Sciatic nerve (tissue), 2 donors: ENCODE measurements at regions not wholly inside any gene's neighbourhood (a gene's known extent, or its start where the extent isn't known, plus 50 kb on each side); places are given as distances from the start of the nearest gene placed in this dataset.
A peak's percentile ranks its signal among the peaks of the same experiment; 100 is the strongest.

ENCODE experiments used
- ATAC-seq: fragments of 200-7000 bp; cut with Tn5 transposase; one replicate; pipeline ENCODE4 v1.9.1; 2020; ENCODE audit warnings: mild to moderate bottlenecking, moderate library complexity
- DNase-seq: peaks from one replicate; pipeline ENCODE4 v3.0.0-alpha.2; 2020; ENCODE audit warnings: low spot score
- intact Hi-C: fragments of 100-400 bp; cut with DNase I; formaldehyde crosslinking; loops from one replicate; pipeline ENCODE4 v1.14.2; 2022
- donor health status: DM: no; HTN: no; CAD: no.
- donor health status: DM: no; HTN: no; CAD: no.

DNA sequence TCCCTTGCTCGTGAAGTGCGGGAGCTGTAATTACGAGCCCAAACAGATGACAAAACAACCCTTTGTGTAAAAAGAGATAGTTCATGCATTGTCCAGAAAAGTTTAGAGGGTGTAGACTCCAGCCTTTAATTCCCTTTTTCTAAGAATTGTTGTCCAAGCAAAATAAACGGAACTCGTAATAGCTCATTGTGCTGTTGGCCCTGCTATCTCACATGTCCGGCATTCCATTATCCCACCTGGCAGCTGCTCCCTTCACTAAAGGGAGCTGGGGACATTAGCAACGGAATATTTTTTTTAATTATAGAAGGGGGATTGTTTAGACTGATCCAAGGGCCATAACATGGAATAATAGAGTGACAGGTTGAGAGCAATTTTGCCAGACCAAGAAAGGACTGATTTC is 277.5 kb upstream of the TBX3 start:
- ATAC-seq (peak; percentile 82), DNase-seq (no peak)
- intact Hi-C loops, result no loop called here

DNA sequence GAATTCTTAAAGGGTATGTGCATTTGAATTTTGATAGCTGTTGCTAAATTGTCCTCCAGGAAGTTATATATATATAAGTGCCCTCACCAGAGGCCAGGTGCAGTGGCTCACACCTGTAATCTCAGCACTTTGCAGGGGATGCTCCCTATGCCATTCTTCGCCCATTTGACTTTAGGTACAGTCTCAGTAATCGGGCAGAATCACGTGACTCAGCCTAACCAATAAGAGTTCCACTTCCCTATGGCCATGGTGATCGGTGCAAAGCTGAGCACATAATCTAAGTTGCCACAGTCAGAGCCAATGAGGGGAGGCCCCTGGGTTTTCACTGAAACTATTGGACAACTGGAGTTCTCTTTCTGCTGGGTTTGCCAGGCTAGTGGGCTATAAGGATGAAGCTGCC is 274.6 kb upstream of the TBX3 start:
- intact Hi-C loops, result no loop called here
- no peak for ATAC-seq
- no peak for DNase-seq

DNA sequence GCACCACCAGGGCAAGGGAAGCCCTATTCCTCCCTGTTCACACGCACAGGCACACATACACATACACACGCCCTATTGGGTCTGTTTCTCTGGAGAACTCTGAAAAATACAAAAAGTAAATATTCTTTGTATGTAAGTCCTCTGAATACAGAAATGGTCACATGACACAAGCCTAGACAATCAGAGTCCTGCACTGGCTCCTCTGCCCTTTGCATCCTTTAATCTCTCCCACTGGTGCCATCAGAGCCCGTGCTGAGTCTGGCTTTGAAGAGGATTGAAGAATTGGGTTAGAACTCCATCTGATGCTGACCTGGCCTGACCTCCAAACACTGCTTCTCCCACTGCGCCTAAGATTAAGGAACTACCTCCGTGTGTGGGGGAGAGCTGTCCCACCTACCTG is 273.2 kb upstream of the TBX3 start:
- no peak for ATAC-seq
- intact Hi-C loops, result no loop called here

DNA sequence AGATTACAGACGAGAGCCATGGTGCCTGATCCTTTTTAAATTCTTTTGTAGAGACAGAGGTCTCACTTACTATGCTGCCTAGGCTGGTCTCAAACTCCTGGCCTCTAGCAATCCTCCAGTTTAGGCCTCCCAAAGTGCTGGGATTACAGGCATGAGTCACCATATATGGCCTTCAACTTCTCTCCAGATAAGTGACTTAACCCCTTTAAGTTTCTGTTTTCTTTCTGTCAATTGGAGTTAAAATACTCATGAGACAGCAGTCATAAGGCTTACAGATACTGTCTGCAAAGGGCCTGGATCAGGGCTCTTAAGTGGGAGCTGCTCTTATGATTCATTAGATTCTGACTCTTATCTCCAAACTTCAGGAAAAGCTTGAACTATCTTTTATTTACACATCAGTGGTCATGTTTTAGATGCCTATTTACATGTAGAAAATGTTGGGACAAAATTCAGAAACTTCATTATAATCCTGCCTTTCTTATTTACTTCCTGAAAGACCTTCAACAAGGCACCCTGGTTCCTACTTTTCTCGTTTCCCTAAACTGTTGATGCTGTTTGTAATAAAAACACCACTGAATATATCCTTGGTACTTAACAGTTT is 271.5 kb upstream of the TBX3 start:
- DNase-seq, result no peak
- no peak for ATAC-seq
- intact Hi-C loops, result no loop called here

More for the DNA sequence above, 273.2 kb upstream of the TBX3 start:
- DNase-seq, result no peak

DNA sequence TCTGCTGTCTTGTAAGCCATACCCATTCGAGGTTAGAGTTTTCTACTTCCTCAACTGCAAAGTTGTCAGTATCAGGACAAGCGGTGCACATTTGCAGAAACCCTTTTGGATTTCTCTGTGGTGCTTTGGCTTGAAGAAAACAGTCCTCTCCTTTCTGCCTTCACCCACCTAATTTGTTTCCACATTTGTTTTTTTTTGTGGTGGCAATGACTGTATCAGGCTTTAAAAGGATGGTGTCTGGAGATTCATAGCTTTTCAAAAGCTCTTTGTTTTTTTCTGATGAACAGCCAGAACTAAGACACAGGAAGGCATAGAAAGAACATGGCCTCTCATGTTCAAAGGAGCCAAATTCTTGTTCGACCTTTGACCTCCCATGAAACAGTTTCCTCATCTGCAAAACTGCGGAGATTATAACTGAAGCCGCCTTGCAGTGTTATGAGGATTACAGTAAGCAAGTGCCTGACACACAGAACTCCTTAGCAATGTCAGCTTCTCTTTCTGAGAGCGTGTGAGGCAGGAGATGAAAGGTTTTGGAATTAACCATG is 270.6 kb upstream of the TBX3 start:
- no peak for DNase-seq
- intact Hi-C loops, result no loop called here
- peak; percentile 43 for ATAC-seq

DNA sequence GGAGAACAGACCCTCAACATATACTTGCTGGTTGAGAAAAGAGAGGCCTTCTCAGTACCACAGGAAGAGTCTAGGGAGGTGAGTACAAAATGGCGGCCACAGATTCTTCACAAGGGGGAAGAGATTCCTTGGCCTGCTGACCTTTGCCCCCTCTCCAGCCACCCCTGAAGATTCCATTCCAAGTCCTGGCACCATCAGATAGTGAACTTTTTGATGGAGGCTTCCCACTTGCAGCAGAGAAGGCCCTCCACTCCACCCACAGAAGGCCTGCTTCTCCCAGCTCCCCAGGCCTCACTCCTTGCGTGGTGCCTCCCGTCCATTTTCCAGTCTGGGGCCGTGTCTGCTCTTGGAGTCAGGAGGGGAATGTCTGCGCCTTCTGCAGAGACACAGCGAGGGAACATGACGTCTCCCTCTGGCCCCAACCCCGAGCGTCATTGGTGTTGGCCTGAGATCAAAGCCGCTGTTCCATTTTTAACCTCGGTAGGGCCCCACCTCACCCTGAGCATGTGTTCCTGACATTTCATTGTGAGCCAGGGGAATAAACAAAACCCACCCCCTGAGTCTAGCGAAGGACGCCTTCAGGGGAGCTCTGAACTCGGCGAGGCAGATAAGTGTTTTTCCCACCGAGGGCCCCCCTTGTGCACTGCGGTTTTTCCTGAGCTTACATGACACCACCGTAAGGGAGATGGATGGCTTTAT is 268.7 kb upstream of the TBX3 start:
- ATAC-seq (peak; percentile 58), DNase-seq (no peak)
- intact Hi-C loops, result no loop called here

DNA sequence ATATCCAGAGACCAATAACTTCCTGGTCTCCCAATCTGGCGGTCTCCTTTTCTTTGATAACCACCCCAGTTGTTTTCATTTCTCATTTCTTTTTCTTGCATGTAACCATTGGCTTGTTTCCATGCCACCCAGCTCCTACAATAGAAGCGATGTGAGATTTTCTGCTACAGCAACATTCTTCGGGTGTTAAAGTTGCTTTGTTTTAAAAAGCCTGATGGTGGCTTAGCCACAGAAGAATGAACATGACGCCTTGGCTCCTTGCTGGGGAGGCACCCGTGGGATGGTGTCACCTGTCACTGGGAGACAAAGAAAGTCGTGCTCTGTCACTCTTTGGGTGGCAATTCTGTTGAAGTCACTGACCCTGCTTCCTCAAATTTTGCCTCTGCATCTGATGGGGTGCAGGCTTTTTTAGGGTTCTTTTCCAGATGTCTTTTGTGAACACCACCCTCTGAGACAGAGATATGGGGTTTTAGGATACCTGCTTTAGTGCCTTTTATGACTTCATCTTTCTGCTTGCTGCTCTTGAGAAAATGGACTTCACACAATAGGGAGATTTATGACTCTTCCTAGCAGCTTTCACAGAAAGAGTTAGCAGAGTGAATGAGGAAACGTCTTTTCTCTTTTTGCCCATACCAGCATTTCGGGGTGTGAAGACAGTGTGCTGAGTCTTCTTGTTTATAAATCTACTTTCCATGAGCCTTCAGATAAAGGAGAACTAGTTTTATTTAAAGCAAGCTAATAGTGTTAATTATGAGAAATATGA is 265.3 kb upstream of the TBX3 start:
- ATAC-seq (no peak), DNase-seq (no peak)
- intact Hi-C loops, result no loop called here

DNA sequence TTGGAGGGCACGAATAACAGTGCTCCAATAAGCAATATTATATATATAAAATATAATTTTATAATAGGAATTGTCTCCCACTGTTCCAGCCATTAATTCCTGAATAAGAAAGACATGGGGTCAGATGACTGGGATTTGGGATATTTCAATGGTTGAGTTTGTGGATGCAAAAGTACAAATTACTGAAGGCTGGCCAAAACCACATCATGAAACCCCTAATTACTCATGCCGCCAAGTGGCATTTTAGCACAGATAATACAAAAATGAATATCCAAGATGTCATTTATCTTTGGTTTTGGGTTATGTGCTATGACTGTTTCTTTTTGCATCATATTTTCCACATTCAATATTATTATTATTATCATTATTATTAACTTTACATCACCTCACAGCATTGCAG is 261.4 kb upstream of the TBX3 start:
- DNase-seq (no peak), ATAC-seq (no peak)
- intact Hi-C loops, result no loop called here

DNA sequence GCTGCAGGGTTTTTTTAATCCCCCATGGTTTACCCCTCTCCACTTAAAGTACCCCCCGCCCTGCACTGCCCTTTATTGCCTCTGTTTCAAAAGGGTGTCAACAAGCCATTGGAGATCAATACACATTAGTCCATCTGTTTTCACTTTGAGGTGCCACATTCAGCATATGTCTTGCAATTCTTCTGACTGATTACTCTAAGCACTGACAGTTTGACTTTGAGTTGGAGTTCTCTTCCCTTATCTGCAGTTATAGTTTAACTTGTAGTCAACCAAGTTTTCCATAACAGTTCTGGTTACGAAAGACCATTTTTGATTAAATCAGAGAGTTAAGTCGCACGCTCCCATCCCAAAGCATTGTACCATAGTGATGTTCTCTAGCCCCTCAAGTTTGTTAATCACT is 260.8 kb upstream of the TBX3 start:
- ATAC-seq (no peak), DNase-seq (no peak)
- intact Hi-C loops, result no loop called here

DNA sequence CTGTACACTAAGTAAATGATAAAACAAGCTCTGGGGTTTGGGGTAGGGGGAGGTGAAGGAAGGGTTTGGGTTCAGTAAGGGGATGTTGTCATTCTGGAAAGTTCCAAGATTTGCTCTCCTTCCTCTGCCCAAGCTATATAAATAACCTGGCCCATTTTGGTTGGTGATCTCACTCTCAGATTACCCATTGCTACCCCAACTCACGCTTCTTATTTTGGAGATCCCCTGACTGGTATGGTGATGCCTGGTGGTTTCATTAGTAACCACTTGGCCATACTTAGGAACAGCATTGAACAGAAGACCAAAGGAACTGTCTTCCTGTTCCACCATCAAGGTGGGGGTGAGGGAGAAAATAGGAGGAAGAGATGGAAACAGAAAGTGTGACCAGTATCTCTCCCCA is 259.6 kb upstream of the TBX3 start:
- DNase-seq (no peak), ATAC-seq (no peak)
- intact Hi-C loops, result no loop called here

DNA sequence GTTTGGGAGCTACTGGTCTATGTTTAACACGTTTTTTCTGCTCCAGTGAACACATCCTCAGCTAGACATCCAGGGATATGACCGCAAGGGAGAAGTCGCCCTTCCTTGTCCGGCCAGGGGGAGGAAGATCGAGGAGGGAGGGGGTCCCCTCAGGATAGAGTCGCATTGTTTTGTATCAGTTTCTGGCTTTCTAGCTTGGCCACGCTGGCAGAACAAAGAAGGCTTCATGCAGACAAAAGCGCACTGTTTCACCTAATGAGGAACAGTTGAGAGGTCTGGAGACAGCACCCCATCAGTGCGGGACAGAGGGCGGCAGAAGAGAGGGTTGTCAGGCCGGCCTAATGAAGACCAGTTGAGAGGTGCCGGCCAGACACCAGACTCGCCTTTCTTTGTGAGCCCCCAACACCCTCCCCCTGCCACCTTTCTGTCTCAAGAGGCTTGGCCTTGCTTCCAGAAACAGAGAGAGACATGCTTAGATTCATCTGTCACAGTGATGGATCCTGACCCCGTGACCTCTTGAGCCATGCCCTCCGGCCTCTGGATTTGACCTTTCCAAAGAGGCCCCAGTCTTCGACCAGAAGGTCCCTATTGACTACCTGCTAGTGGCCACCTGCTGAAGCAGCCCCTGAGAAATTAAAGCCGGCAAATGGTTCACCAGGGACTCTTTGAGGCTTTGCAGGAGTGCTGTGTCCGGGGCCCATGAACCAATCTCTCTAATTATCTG is 254.7 kb upstream of the TBX3 start:
- intact Hi-C loops, result no loop called here
- ATAC-seq, result peak; percentile 93
- no peak for DNase-seq

DNA sequence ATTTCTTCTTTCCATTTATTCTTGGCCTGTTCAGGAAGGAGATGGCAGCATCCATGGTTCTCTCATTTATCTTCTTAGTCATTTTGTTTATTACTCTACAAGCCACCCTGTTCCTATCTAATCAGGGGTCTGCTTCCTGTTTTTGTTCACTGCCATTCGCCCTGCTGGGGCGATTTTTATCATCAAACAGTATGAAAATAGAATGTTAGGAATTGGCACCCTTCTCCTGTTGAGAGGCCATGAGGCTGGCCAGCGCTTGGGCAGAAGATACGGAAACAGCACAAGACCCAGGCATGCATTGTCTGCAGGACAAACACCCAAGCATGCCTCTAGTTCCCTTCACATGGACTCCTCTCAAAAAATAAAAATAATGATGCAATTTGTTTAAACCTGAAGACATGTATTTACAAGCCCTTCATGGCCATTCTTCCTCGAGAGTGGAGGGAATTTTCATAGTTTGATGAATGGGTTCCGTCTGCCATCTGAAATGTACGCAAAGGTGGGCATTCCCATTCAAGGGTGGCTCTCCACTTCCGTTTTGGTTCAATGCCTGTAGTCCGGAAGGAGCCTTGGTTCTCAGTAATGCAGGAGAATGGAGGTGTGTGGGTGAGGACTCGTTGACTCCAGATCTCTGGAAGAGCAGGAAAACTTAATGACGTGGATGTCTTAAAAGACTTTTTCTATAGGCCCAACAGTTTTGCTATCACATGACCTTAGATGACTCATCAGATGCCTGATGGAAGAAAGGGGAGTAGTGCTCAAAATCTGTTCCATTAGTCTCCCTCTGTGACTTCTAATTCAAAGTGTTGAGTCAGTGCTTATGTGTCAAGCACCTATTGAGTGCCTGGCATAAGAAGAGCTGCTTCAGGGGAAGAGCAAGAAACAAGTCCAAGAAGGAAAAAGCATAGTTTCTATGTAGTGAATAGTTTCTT is 252.4 kb upstream of the TBX3 start:
- ATAC-seq (no peak), DNase-seq (no peak)
- intact Hi-C loops, result no loop called here

DNA sequence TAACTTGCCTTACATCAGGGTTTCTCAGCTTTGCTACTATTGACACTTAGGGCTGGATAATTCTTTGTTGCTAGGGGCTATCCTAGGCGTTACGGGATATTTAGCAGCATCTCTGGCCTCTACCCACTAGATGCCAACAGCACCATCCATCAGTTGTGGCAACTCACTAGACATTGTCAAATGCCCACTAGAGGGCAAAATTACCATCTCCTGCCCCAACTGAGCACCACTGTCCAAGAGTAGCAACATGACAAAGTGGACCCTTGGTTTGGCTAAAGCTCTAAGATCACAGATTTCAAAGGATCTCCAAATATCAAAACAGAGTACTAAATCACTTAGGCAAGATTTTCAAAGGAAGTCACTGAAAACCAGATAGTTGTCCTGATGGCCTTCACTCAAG is 251.7 kb upstream of the TBX3 start:
- no peak for ATAC-seq
- intact Hi-C loops, result no loop called here
- no peak for DNase-seq

DNA sequence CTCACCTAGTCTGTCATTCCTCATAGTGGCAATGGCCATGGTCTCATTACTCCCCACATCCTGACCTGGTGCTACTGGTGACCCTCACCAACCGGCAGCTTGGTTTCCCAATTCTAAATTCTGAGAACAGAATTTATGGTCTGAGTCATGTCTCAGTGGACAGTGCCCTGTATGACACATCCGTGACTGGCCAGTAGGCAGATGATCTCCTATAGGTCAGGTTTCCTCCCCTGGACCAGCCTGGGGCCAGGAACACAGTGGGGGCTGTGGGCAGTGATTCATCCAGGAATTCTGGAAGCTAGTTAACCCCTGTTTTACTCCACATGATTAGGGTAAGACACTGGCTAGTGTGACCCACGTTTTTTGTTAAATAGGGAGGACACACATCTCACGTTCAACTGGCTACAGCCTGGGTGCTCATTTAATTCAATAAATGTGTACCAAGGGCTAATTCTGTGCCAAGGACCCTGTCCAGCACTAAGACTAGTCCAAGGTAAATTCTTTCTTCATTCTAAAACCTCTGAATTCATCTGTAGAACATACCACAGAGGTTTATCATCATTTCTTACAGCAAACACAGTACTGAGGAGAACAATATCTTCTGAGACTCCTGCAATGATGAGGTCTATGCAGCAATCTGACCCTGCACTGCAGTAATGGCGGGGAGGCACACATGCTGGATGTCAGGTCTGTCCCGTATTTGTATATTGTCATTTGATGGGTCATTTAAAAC is 249.6 kb upstream of the TBX3 start:
- intact Hi-C loops, result no loop called here
- DNase-seq, result no peak
- peak; percentile 44 for ATAC-seq

DNA sequence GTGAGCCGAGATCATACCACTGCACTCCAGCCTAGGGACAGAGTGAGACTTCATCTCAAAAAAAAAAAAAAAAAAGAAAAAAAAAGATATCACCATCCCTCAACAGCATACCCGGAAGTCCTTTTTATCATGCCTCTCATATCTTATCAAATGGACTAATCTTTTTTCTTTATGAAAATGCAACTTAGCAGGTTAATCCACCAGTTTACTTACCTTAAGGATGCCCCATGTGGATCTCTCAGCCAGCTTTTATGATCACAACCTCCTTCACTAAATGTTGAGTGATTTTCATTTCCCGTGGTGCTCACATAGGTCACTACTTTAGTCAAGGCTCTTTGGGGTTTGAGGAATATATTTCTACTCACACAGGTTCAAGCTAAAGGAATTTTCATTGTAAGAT is 248.8 kb upstream of the TBX3 start:
- no peak for DNase-seq
- no peak for ATAC-seq
- intact Hi-C loops, result no loop called here

DNA sequence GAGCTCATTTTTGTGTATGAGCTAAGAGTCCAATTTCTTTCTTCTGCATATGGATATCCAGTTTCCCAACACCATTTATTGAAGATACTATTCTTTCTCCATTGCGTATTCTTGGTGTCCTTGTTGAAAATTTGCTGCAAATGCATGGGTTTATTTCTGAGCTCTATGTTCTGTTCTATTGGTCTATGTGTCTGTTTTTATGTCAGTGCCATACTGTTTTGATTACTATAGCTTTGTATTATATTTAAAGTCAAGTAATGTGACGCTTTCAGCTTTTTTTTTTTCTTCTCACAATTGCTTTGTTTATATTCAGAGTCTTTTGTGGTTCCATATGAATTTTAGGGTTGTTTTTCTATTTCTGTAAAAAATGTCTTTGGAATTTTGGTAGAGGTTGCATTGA is 247.1 kb upstream of the TBX3 start:
- DNase-seq (no peak), ATAC-seq (no peak)
- intact Hi-C loops, result no loop called here

DNA sequence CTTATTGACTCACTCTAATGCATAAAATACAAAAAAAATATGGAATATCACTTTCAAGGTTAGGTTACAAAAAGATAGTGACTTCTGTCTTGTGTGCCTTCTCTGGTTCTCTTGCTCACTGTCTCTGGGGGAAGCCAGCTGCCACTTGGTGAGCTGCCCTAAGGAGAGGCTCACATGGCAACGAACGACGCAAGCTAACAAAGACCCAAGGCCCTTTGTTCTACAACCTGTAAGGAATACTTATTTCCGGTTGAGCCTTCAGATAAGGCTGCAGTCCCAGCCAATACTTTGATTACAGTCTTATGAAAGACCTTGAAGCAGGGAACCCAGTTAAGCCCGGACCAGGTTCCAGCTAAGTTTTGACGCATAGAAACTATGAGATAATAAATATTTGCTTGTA is 242.4 kb upstream of the TBX3 start:
- intact Hi-C loops, result no loop called here
- DNase-seq (no peak), ATAC-seq (no peak)

DNA sequence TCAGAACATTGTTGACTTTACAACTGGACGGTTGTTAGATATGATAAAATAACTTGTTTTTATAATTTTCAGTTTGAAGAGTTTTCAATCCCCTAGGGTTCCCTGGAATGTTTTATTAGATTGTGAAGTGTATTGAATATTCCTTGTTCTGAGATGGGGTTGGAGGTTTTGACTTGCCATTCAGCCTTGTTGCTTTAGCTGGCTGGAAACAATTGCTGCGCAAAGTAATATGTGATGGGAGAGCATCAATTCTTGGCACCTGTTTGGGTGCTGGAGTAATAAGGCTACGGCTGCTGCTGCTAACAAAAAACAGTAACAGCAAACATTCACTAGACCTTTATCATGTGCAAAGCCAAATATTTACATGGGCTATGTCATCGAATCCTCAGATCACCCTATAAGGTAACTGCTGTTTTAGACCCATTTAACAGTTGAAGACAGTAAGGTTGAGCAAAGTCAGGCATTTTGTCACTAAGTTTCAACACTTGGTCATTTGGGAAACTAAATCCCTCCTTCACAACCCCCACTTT is 241.0 kb upstream of the TBX3 start:
- no peak for ATAC-seq
- intact Hi-C loops, result no loop called here
- DNase-seq, result no peak
